NCI-H1092 treated with DMSO at 0.1 percent for 48 hours (cell line): ENCODE measurements at regions not wholly inside any gene's neighbourhood (a gene's known extent, or its start where the extent isn't known, plus 50 kb on each side); places are given as distances from the start of the nearest gene placed in this dataset.
"Not testable (repeated sequence)": the region's sequence is repeated elsewhere in the genome, so short reads cannot be mapped to it uniquely, and the experiment has no call there.

ENCODE experiments used
- DNase-seq: peaks from one replicate; lab custom pipeline; 2025; lab: John Stamatoyannopoulos, UW

DNA sequence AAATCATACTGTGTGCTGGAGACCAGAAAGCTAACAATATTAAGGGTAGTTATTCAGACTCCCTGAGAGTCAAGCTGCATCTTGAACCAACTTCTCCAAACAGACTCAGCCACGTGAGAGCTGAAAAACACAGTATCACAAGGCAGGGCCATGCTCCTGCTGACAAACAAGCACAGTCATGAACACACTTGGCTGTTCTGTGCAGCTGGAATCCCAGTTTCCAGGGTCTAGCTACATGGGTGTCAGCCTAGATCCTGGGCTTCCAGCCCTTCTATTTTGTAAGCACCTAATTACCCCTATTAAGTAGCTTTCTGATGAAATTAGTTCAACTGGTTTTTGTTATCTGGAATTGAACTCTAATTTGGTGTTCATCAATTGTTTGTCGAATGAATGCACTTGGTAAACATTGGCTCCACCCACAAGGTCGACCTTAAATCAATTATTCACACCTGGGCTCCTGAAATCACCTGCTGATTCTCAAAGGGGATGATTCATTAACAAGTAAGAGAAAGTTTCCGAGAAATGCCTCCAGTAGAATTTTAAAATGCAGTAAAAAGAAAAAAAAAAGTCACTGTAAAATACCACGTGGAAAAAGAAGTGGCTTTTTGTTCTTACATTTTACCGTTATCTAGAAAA lies 179.3 kb downstream of the ZC3H11B start:
- DNase-seq = no peak

GRCh38 chr1:219433001-219433400 lies 179.9 kb downstream of the ZC3H11B start:
- DNase-seq = no peak

- DNase-seq = no peak
Observed at GRCh38 chr1:219432191-219432606, 180.7 kb downstream of the ZC3H11B start.

GRCh38 chr1:219430419-219430818 lies 182.5 kb downstream of the ZC3H11B start:
- DNase-seq = no peak

- no peak for DNase-seq
Observed at GRCh38 chr1:219428651-219429050, 184.3 kb downstream of the ZC3H11B start.

- DNase-seq = no peak
Observed at GRCh38 chr1:219427989-219428388, 184.9 kb downstream of the ZC3H11B start.

- DNase-seq = no peak
Observed at GRCh38 chr1:219427403-219427802, 185.5 kb downstream of the ZC3H11B start.

GRCh38 chr1:219422811-219423598 lies 189.9 kb downstream of the ZC3H11B start:
- DNase-seq = no peak

- no peak for DNase-seq
Observed at GRCh38 chr1:219420913-219421312, 192.0 kb downstream of the ZC3H11B start.

- no peak for DNase-seq
Observed at GRCh38 chr1:219419860-219420259, 193.0 kb downstream of the ZC3H11B start.

DNA sequence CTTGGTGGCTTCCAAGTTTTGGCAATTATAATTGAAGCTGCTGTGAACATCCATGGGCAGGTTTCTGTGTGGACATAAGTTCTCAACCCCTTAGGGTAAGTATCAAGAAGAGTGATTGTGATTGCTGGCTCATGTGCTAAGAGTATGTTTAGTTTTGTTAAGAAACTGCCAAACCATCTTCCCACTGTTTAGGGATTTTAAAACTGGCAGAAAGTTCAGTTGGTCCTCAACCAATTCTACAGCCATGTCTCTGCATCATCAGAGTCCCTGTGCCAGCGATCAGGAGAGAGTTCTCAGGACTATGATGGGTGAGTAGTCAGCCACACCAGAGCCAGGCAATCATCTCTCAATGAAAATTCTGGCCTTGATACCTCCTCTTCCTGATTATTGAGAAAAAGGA lies 193.8 kb downstream of the ZC3H11B start:
- DNase-seq = peak; percentile 16

GRCh38 chr1:219417610-219418009 lies 195.3 kb downstream of the ZC3H11B start:
- no peak for DNase-seq

DNA sequence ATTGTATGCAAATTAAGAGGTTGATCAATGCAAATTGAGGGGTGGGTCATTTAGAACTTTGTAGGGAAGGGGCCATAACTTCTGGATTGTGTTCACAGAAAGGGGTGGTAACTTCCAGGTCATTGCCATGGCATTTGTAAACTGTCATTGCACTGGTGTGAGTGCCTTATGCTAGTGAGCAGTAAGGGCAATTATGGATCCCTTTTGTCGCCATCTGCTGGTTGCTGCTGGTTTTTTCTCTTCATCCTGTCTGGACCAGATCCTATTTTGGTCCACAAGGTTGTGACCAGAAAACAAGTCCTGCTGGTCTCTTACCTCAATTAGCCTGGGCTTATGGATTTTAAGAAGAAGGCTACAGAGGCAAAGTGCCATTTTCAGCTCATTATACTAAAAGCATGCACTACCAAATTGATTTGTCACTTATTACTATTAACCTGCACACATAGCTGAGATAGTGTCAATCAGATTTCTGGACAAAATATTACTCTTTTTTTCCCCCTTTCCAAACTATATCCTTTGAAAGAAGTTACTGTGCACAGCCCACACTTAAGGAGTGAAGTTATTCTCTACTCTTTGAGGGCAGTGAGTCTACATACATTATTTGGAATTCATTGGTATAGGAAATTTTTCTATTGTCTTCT lies 196.2 kb downstream of the ZC3H11B start:
- DNase-seq = peak; percentile 63

DNA sequence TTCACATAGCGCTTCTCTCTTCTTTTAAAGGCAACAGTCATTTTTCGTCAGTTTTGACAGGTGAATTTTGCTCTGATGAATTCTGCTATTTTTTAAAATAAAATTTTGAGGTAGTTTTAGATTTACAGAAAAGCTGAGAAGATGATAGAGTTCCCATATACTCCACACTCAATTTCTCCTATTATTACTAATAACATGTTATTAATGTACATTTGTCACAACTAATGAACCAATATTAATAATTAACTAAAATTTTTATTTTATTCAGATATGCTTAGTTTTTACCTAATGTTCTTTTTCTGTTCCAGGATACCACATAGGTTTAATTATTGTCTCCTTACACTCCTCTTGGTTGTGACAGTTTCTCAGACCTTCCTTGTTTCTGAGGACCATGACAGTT lies 197.0 kb downstream of the ZC3H11B start:
- no peak for DNase-seq

GRCh38 chr1:219415433-219415832 lies 197.5 kb downstream of the ZC3H11B start:
- DNase-seq = no peak

- peak; percentile 12 for DNase-seq
Observed at GRCh38 chr1:219414250-219414649, 198.7 kb downstream of the ZC3H11B start.

- DNase-seq = peak; percentile 70
Observed at GRCh38 chr1:219413536-219413935, 199.4 kb downstream of the ZC3H11B start.

DNA sequence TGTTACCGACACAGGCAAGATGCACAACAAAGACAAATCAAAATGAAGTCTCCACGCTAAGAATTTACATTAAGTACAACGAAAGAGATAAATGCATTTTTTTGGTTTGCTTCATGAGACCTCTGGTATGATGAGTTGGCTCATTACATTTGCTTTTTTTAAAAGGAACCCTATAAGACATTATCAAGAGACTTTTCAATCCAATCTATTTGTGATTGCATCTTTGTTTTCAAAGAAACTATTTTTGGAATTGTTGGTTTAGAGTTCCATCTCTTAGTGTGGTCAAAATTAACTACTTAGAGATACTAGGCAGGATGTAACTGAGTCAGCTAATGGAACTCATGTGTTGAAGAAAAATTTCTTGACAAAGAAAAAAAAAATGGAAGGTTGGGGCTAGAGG lies 200.1 kb downstream of the ZC3H11B start:
- DNase-seq = no peak

GRCh38 chr1:219410721-219411120 lies 202.2 kb downstream of the ZC3H11B start:
- DNase-seq = not testable (repeated sequence)

- no peak for DNase-seq
Observed at GRCh38 chr1:219405531-219406331, 207.2 kb downstream of the ZC3H11B start.

DNA sequence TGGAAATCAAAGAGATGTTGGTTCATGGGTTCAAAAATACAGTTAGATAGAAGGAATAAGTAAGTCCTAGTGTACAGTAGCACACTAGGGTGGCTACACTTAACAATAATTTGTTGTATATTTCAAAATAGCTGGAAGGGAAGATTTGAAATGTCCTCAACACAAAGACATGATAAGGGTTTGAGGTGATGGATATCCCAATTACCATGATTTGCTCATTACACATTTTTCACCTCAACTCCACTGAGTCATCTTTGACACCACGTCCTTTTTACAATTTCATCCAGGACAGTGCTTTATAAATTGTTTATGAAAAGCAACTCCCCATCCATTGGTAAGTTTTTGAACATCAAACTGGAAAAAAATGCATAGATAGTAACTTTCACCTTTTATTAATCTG lies 208.3 kb downstream of the ZC3H11B start:
- no peak for DNase-seq

GRCh38 chr1:219402925-219403324 lies 210.0 kb downstream of the ZC3H11B start:
- no peak for DNase-seq
